ENCODE measurements at regions not wholly inside any gene's neighbourhood (a gene's known extent, or its start where the extent isn't known, plus 50 kb on each side); places are given as distances from the start of the nearest gene placed in this dataset.
"Not testable (repeated sequence)": the region's sequence is repeated elsewhere in the genome, so short reads cannot be mapped to it uniquely, and the experiment has no call there.

DNA sequence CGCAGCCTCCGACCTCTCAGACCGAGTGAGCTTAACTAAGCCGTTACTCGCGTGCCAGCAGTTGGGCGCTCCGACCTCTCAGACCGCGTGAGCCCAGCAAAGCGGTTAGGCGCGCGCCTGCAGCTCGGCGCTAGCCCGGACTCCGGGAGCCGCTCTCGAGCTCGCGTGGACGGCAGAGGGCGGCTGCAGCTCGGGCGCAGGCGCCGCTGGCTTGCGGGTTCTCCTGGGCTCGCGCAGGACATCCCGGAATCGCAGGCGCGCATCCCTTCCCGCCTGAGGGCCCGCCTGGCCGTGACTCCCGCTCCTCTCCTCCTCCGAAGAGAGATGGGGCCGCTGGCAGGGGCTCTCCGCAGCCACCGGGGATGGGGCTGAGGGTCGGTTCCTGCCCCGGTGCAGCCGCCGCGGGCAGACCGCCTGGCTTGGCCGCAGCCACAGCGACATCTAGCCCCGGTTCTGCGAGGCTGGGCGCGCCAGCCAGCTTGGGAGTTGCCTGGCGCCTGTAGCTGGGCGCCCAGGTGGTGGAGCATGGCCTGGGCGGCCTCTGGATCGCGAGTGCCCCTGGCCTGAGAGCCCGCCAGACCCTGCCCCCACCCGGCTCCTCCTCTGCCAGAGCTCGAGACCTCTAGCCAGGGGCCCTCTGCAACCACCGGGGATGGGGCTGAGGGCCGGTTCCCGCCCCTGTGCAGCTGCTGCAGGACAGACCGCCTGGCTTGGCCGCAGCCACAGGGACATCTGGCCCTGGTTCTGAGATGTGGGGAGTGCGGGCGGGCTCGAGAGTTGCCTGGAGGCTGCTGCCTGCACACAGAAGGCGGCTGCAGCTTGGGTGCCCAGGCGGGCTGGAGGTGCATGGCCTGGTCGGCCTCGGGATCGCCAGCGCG lies 85.7 kb upstream of the CCDC180 start:
- Mint-ChIP-seq H3K4me3 (peak overlapping the region; percentile 82), H3K4me1 (peaks cover 31% of the 10 kb centered on the region), H3K27ac (peak overlapping the region; percentile 88)
- H3K9ac ChIP-seq (ENCODE audit: extremely low read depth, low read length, poor library complexity, severe bottlenecking) = peak overlapping the region; percentile 15
- 0 to 1% methylated on average over 31 to 78 of the region's 78 CpGs for WGBS, 2 experiments (ENCODE audit: insufficient coverage in 1 of 2, insufficient read length in 1 of 2)
- H3K4me3 ChIP-seq (ENCODE audit: low read length) = peak overlapping the region; percentile 80
- H3K27ac ChIP-seq (ENCODE audit: low read depth, low read length); H3K4me1 ChIP-seq (ENCODE audit: control insufficient read depth, insufficient read depth, low read length); H3K36me3 ChIP-seq (ENCODE audit: control insufficient read depth, insufficient read depth, low read length); H3K36me3 Mint-ChIP-seq (ENCODE audit: low read depth); H3K27me3 Mint-ChIP-seq (ENCODE audit: insufficient read depth); H3K9me3 ChIP-seq (ENCODE audit: control insufficient read depth, low read length); H3K9me3 Mint-ChIP-seq: not testable (repeated sequence)
- TF ChIP-seq, protein P1, sequence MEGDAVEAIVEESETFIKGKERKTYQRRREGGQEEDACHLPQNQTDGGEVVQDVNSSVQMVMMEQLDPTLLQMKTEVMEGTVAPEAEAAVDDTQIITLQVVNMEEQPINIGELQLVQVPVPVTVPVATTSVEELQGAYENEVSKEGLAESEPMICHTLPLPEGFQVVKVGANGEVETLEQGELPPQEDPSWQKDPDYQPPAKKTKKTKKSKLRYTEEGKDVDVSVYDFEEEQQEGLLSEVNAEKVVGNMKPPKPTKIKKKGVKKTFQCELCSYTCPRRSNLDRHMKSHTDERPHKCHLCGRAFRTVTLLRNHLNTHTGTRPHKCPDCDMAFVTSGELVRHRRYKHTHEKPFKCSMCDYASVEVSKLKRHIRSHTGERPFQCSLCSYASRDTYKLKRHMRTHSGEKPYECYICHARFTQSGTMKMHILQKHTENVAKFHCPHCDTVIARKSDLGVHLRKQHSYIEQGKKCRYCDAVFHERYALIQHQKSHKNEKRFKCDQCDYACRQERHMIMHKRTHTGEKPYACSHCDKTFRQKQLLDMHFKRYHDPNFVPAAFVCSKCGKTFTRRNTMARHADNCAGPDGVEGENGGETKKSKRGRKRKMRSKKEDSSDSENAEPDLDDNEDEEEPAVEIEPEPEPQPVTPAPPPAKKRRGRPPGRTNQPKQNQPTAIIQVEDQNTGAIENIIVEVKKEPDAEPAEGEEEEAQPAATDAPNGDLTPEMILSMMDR (conservative IDR thresholded peaks at IDR 0.05) = peak; percentile 41
- H3K27me3 ChIP-seq (ENCODE audit: control insufficient read depth, insufficient read depth, low read length, poor library complexity, severe bottlenecking) = peaks cover 28% of the 10 kb centered on the region
- DNase-seq = peak; percentile 85

GRCh38 chr9:97220894-97221477 lies 86.5 kb upstream of the CCDC180 start:
- Histone ChIP-seq H3K27ac (ENCODE audit: low read depth, low read length) (no peak overlapping the region), H3K4me3 (ENCODE audit: low read length) (peak overlapping the region; percentile 80), H3K27me3 (ENCODE audit: control insufficient read depth, insufficient read depth, low read length, poor library complexity, severe bottlenecking) (peaks cover 28% of the 10 kb centered on the region), H3K9me3 (ENCODE audit: control insufficient read depth, low read length) (no peaks in the 10 kb centered on the region), H3K9ac (ENCODE audit: extremely low read depth, low read length, poor library complexity, severe bottlenecking) (peak overlapping the region; percentile 15), H3K4me1 (ENCODE audit: control insufficient read depth, insufficient read depth, low read length) (peaks cover 3% of the 10 kb centered on the region), H3K36me3 (ENCODE audit: control insufficient read depth, insufficient read depth, low read length) (no peaks in the 10 kb centered on the region)
- Mint-ChIP-seq H3K27ac (peak overlapping the region; percentile 88), H3K4me1 (peaks cover 31% of the 10 kb centered on the region), H3K27me3 (ENCODE audit: insufficient read depth) (peaks cover 3% of the 10 kb centered on the region), H3K4me3 (peak overlapping the region; percentile 82), H3K36me3 (ENCODE audit: low read depth) (no peaks in the 10 kb centered on the region), H3K9me3 (no peaks in the 10 kb centered on the region)
- WGBS, 2 experiments (ENCODE audit: insufficient coverage in 1 of 2, insufficient read length in 1 of 2) = 1 to 2% methylated on average over 20 to 44 of the region's 44 CpGs
- DNase-seq = peak; percentile 80
- TF ChIP-seq, protein P1 (conservative IDR thresholded peaks at IDR 0.05) = no peak

GRCh38 chr9:97220396-97220795 lies 87.1 kb upstream of the CCDC180 start:
- Mint-ChIP-seq H3K27ac (peak overlapping the region; percentile 81), H3K4me1 (peaks cover 35% of the 10 kb centered on the region), H3K4me3 (peak overlapping the region; percentile 82)
- H3K9me3 Mint-ChIP-seq; H3K27ac ChIP-seq (ENCODE audit: low read depth, low read length); H3K36me3 Mint-ChIP-seq (ENCODE audit: low read depth); DNase-seq; H3K27me3 Mint-ChIP-seq (ENCODE audit: insufficient read depth); H3K9ac ChIP-seq (ENCODE audit: extremely low read depth, low read length, poor library complexity, severe bottlenecking); H3K9me3 ChIP-seq (ENCODE audit: control insufficient read depth, low read length); H3K4me1 ChIP-seq (ENCODE audit: control insufficient read depth, insufficient read depth, low read length); H3K36me3 ChIP-seq (ENCODE audit: control insufficient read depth, insufficient read depth, low read length): not testable (repeated sequence)
- peak overlapping the region; percentile 80 for H3K4me3 ChIP-seq (ENCODE audit: low read length)
- H3K27me3 ChIP-seq (ENCODE audit: control insufficient read depth, insufficient read depth, low read length, poor library complexity, severe bottlenecking) = peaks cover 28% of the 10 kb centered on the region
- WGBS, 2 experiments (ENCODE audit: insufficient coverage in 1 of 2, insufficient read length in 1 of 2) = 14 to 35% methylated on average over 1 to 2 of the region's 3 CpGs

DNA sequence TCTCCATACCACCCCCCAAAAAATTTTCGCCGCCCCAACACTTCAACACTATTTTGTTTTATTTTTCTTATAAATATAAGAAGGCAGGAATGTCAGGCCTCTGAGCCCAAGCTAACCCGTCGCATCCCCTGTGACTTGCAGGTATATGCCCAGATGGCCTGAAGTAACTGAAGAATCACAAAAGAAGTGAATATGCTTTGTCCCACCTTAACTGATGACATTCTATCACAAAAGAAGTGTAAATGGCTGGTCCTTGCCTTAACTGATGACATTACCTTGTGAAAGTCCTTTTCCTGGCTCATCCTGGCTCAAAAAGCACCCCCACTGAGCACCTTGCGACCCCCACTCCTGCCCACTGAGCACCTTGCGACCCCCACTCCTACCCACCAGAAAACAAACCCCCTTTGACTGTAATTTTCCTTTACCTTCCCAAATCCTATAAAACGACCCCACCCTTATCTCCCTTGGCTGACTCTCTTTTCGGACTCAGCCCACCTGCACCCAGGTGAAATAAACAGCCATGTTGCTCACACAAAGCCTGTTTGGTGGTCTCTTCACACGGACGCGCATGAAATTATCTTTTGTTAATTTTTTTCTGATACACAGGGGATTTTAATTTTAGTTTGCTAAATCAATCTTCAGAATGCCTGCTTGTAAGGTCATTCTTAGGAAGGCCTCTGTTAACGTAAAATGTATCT lies 87.9 kb upstream of the CCDC180 start:
- Mint-ChIP-seq H3K27ac (peak overlapping the region; percentile 81), H3K4me1 (peaks cover 42% of the 10 kb centered on the region), H3K4me3 (peak overlapping the region; percentile 82)
- H3K27me3 Mint-ChIP-seq (ENCODE audit: insufficient read depth); H3K27ac ChIP-seq (ENCODE audit: low read depth, low read length); H3K4me1 ChIP-seq (ENCODE audit: control insufficient read depth, insufficient read depth, low read length); H3K9ac ChIP-seq (ENCODE audit: extremely low read depth, low read length, poor library complexity, severe bottlenecking); H3K36me3 ChIP-seq (ENCODE audit: control insufficient read depth, insufficient read depth, low read length); DNase-seq; H3K9me3 Mint-ChIP-seq; H3K36me3 Mint-ChIP-seq (ENCODE audit: low read depth); H3K9me3 ChIP-seq (ENCODE audit: control insufficient read depth, low read length): not testable (repeated sequence)
- H3K4me3 ChIP-seq (ENCODE audit: low read length) = peak overlapping the region; percentile 80
- H3K27me3 ChIP-seq (ENCODE audit: control insufficient read depth, insufficient read depth, low read length, poor library complexity, severe bottlenecking) = peaks cover 28% of the 10 kb centered on the region
- 30 to 33% methylated on average over 2 to 8 of the region's 12 CpGs for WGBS, 2 experiments (ENCODE audit: insufficient coverage in 1 of 2, insufficient read length in 1 of 2)

DNA sequence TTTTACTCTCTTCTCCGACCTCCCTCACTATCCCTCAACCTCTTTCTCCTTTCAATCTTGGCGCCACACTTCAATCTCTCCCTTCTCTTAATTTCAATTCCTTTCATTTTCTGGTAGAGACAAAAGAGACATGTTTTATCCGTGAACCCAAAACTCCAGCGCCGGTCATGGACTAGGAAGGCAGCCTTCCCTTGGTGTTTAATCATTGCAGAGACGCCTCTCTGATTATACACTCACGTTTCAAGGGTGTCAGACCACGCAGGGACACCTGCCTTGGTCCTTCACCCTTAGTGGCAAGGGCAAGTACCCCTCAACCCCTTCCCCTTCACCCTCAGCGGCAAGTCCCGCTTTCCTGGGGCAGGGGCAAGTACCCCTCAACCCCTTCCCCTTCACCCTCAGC lies 92.3 kb upstream of the CCDC180 start:
- not testable (repeated sequence) for H3K4me1 ChIP-seq (ENCODE audit: control insufficient read depth, insufficient read depth, low read length); H3K4me3 ChIP-seq (ENCODE audit: low read length); H3K27me3 ChIP-seq (ENCODE audit: control insufficient read depth, insufficient read depth, low read length, poor library complexity, severe bottlenecking); H3K9ac ChIP-seq (ENCODE audit: extremely low read depth, low read length, poor library complexity, severe bottlenecking); H3K9me3 ChIP-seq (ENCODE audit: control insufficient read depth, low read length); H3K27ac ChIP-seq (ENCODE audit: low read depth, low read length); H3K36me3 ChIP-seq (ENCODE audit: control insufficient read depth, insufficient read depth, low read length); DNase-seq; H3K27me3 Mint-ChIP-seq (ENCODE audit: insufficient read depth)
- peak overlapping the region; percentile 72 for H3K4me3 Mint-ChIP-seq
- peak overlapping the region; percentile 85 for H3K27ac Mint-ChIP-seq
- peaks cover 21% of the 10 kb centered on the region for H3K36me3 Mint-ChIP-seq (ENCODE audit: low read depth)
- H3K4me1 Mint-ChIP-seq = peaks cover 33% of the 10 kb centered on the region
- WGBS, 2 experiments (ENCODE audit: insufficient coverage in 1 of 2, insufficient read length in 1 of 2) = 73% methylated on average over 8 of the region's 10 CpGs; no CpG with 5 or more reads in 1 of the 2 experiments
- peaks cover 18% of the 10 kb centered on the region for H3K9me3 Mint-ChIP-seq
